ENCODE measurements at regions not wholly inside any gene's neighbourhood (a gene's known extent, or its start where the extent isn't known, plus 50 kb on each side); places are given as distances from the start of the nearest gene placed in this dataset.

GRCh38 chr7:94188350-94188749 is 184.2 kb upstream of the BET1 start:
- no peak for FAIRE-seq
- peaks cover 0 to 4% (median 2%) of the 10 kb centered on the region in 4 experiments; a peak in 3 of 7 replicates for H3K4me1 ChIP-seq (replicated peaks in 1 of 4; ENCODE audit: control insufficient read depth in 3 of 4, insufficient read depth in 4 of 4, low read length in 3 of 4)
- H3K4me2 ChIP-seq (ENCODE audit: insufficient read depth in 1 of 2, low read depth in 2 of 2, low read length in 2 of 2), result no peak overlapping the region
- H3K23me2 ChIP-seq (ENCODE audit: low read depth, low read length), result no peaks in the 10 kb centered on the region
- no peak overlapping the region for H3K27ac ChIP-seq (ENCODE audit: low read depth, low read length)
- no peak overlapping the region for H2AK5ac ChIP-seq (ENCODE audit: low read depth, low read length)
- no peaks in the 10 kb centered on the region for H3K79me1 ChIP-seq (ENCODE audit: low read depth, low read length)
- H3K18ac ChIP-seq (ENCODE audit: extremely low read depth, low read length), result no peak overlapping the region
- H3K9me3 ChIP-seq (ENCODE audit: insufficient read depth in 2 of 2, low read depth in 1 of 2, low read length in 1 of 2), result no peaks in the 10 kb centered on the region
- H2AFZ ChIP-seq (ENCODE audit: low read length), result no peak overlapping the region
- H2BK20ac ChIP-seq (ENCODE audit: low read length), result no peak overlapping the region
- H4K91ac ChIP-seq (replicated peaks; ENCODE audit: insufficient read length, low read length), result no peak overlapping the region
- no peak overlapping the region for H2BK12ac ChIP-seq (ENCODE audit: low read depth, low read length)
- H3K14ac ChIP-seq (ENCODE audit: insufficient read length), result no peak overlapping the region
- no peaks in the 10 kb centered on the region for H3K36me3 ChIP-seq (ENCODE audit: control insufficient read depth in 2 of 4, insufficient read depth in 4 of 4, low read length in 3 of 4)
- ChIA-PET POLR2A (ENCODE audit: partially characterized antibody) (no interaction called here), CTCF (ENCODE audit: partially characterized antibody) (interaction anchor here (0.7 to 1.9 kb wide), 3 partner anchors 13 to 101 kb away, joined by 3 to 4 read pairs (median 3); no protein-coding TSS in a partner anchor)
- H2BK5ac ChIP-seq (ENCODE audit: low read depth, low read length), result no peak overlapping the region
- no peak overlapping the region for H2BK120ac ChIP-seq (replicated peaks; ENCODE audit: low read depth, low read length)
- WGBS, 2 experiments (ENCODE audit: extremely low coverage in 1 of 2, insufficient coverage in 1 of 2, insufficient read length in 1 of 2, insufficient replicate concordance in 2 of 2, low coverage in 1 of 2, low lambda C conversion rate in 2 of 2, missing lambda C conversion rate in 1 of 2), result 88% methylated on average over 2 of the region's 2 CpGs; no CpG with 5 or more reads in 1 of the 2 experiments
- H4K8ac ChIP-seq (ENCODE audit: extremely low read depth, insufficient read depth, low read length), result no peak overlapping the region
- H3K23ac ChIP-seq (ENCODE audit: insufficient read length), result no peak overlapping the region
- H4K20me1 ChIP-seq (replicated peaks in 1 of 2; ENCODE audit: control insufficient read depth in 1 of 2, insufficient read depth in 2 of 2, low read length in 2 of 2), result no peaks in the 10 kb centered on the region
- H3K4me3 ChIP-seq (ENCODE audit: extremely low read depth in 1 of 4, insufficient read depth in 2 of 4, low read depth in 3 of 4, low read length in 4 of 4), result no peak overlapping the region
- no peak overlapping the region for H2BK15ac ChIP-seq (ENCODE audit: low read length)
- H3K9ac ChIP-seq (replicated peaks in 1 of 4; ENCODE audit: extremely low read depth in 1 of 4, low read depth in 3 of 4, low read length in 3 of 4), result no peak overlapping the region
- H3K27me3 ChIP-seq (replicated peaks in 1 of 4; ENCODE audit: control insufficient read depth in 3 of 4, extremely low read depth in 1 of 4, insufficient read depth in 3 of 4, low read length in 3 of 4), result no peaks in the 10 kb centered on the region
- no peak for TF ChIP-seq YY1 (IDR thresholded peaks at IDR 0.05; ENCODE audit: low read depth, low read length)
- TF ChIP-seq CHD2 (IDR thresholded peaks at IDR 0.05; ENCODE audit: low read length), result no peak
- TF ChIP-seq BRCA1 (IDR thresholded peaks at IDR 0.05; ENCODE audit: low read depth, low read length), result no peak
- no peak for TF ChIP-seq TBP (IDR thresholded peaks at IDR 0.05; ENCODE audit: low read depth, low read length)
- no peak for TF ChIP-seq NANOG (IDR thresholded peaks at IDR 0.05; ENCODE audit: insufficient read depth, low read depth, low read length, poor library complexity, severe bottlenecking)
- no peak for TF ChIP-seq TCF12 (IDR thresholded peaks at IDR 0.05; ENCODE audit: low read depth, low read length)
- no peak for TF ChIP-seq EZH2 (IDR thresholded peaks at IDR 0.05; ENCODE audit: low read depth, low read length, severe bottlenecking)
- TF ChIP-seq CBX8 (IDR thresholded peaks at IDR 0.05; ENCODE audit: borderline replicate concordance, low read depth, low read length), result no peak
- no peak overlapping the region for H3K4ac ChIP-seq (replicated peaks; ENCODE audit: insufficient read length, low read depth, low read length)
- H3K56ac ChIP-seq (replicated peaks; ENCODE audit: insufficient read length, low read depth, low read length), result no peak overlapping the region
- no peak overlapping the region for H4K5ac ChIP-seq (ENCODE audit: insufficient read length, low read depth, low read length)
- H3K79me2 ChIP-seq (ENCODE audit: control insufficient read depth in 1 of 2, insufficient read depth in 2 of 2, low read length in 2 of 2), result no peaks in the 10 kb centered on the region
- no peak for DNase-seq (ENCODE audit: low read depth in 1 of 2, low spot score in 2 of 2)

All from H1 (cell line).